ENCODE measurements at regions not wholly inside any gene's neighbourhood (a gene's known extent, or its start where the extent isn't known, plus 50 kb on each side); places are given as distances from the start of the nearest gene placed in this dataset.
"Not testable (repeated sequence)": the region's sequence is repeated elsewhere in the genome, so short reads cannot be mapped to it uniquely, and the experiment has no call there.

- no peak for DNase-seq (ENCODE audit: low read depth)
These were observed 588.4 kb upstream of the CITED2 start for GRCh38 chr6:139962654-139963347.

- no peak for DNase-seq (ENCODE audit: low read depth)
These were observed 586.7 kb upstream of the CITED2 start for GRCh38 chr6:139961190-139961589.

- no peak for DNase-seq (ENCODE audit: low read depth)
These were observed 586.2 kb upstream of the CITED2 start for GRCh38 chr6:139960671-139961070.

GRCh38 chr6:139955366-139956155 lies 581.1 kb upstream of the CITED2 start:
- DNase-seq (ENCODE audit: low read depth) = no peak

GRCh38 chr6:139954463-139955071 lies 580.1 kb upstream of the CITED2 start:
- DNase-seq (ENCODE audit: low read depth) = no peak

- DNase-seq (ENCODE audit: low read depth) = not testable (repeated sequence)
These were observed 579.3 kb upstream of the CITED2 start for GRCh38 chr6:139953780-139954179.

GRCh38 chr6:139951172-139951571 lies 576.7 kb upstream of the CITED2 start:
- no peak for DNase-seq (ENCODE audit: low read depth)

GRCh38 chr6:139944976-139945375 lies 570.5 kb upstream of the CITED2 start:
- DNase-seq (ENCODE audit: low read depth) = no peak

GRCh38 chr6:139944131-139944530 lies 569.7 kb upstream of the CITED2 start:
- no peak for DNase-seq (ENCODE audit: low read depth)

- no peak for DNase-seq (ENCODE audit: low read depth)
These were observed 568.9 kb upstream of the CITED2 start for GRCh38 chr6:139943391-139943790.

GRCh38 chr6:139942331-139942730 lies 567.9 kb upstream of the CITED2 start:
- DNase-seq (ENCODE audit: low read depth) = no peak

GRCh38 chr6:139941826-139942225 lies 567.4 kb upstream of the CITED2 start:
- DNase-seq (ENCODE audit: low read depth) = no peak

GRCh38 chr6:139940741-139941729 lies 566.6 kb upstream of the CITED2 start:
- no peak for DNase-seq (ENCODE audit: low read depth)

GRCh38 chr6:139939189-139939979 lies 564.9 kb upstream of the CITED2 start:
- no peak for DNase-seq (ENCODE audit: low read depth)

GRCh38 chr6:139932671-139933070 lies 558.2 kb upstream of the CITED2 start:
- DNase-seq (ENCODE audit: low read depth) = no peak

- no peak for DNase-seq (ENCODE audit: low read depth)
These were observed 557.3 kb upstream of the CITED2 start for GRCh38 chr6:139931747-139932146.

GRCh38 chr6:139927742-139928305 lies 553.4 kb upstream of the CITED2 start:
- no peak for DNase-seq (ENCODE audit: low read depth)

GRCh38 chr6:139927236-139927635 lies 552.8 kb upstream of the CITED2 start:
- DNase-seq (ENCODE audit: low read depth) = no peak

GRCh38 chr6:139926711-139927110 lies 552.3 kb upstream of the CITED2 start:
- no peak for DNase-seq (ENCODE audit: low read depth)

GRCh38 chr6:139925894-139926641 lies 551.6 kb upstream of the CITED2 start:
- DNase-seq (ENCODE audit: low read depth) = no peak
